ENCODE measurements at regions not wholly inside any gene's neighbourhood (a gene's known extent, or its start where the extent isn't known, plus 50 kb on each side); places are given as distances from the start of the nearest gene placed in this dataset.

- no peak for TF ChIP-seq POLR2A (IDR thresholded peaks at IDR 0.05)
- no peak for TF ChIP-seq POLR2AphosphoS5 (IDR thresholded peaks at IDR 0.05)
- no peak for TF ChIP-seq CTCF (IDR thresholded peaks at IDR 0.05)
- TF ChIP-seq EP300 (IDR thresholded peaks at IDR 0.05): no peak
These were observed 114.4 kb upstream of the TPRG1 start for GRCh38 chr3:189057369-189057768.
